ENCODE measurements at regions not wholly inside any gene's neighbourhood (a gene's known extent, or its start where the extent isn't known, plus 50 kb on each side); places are given as distances from the start of the nearest gene placed in this dataset.

- intact Hi-C loops (cut with DNase I), result no loop called here
- Histone ChIP-seq H3K27ac (no peak overlapping the region), H3K36me3 (no peaks in the 10 kb centered on the region), H3K4me3 (no peak overlapping the region), H3K4me1 (no peaks in the 10 kb centered on the region), H3K9me3 (no peaks in the 10 kb centered on the region), H3K27me3 (ENCODE audit: low read depth) (no peaks in the 10 kb centered on the region)
- ATAC-seq (no peak), DNase-seq (no peak)
- TF ChIP-seq CTCF (IDR thresholded peaks at IDR 0.05), result no peak
Measured at GRCh38 chr1:31497601-31498000, 78.7 kb upstream of the TINAGL1 start.

GRCh38 chr1:31498376-31499040, 77.8 kb upstream of the TINAGL1 start:
- Histone ChIP-seq H3K27ac (no peak overlapping the region), H3K9me3 (no peaks in the 10 kb centered on the region), H3K4me1 (no peaks in the 10 kb centered on the region), H3K27me3 (ENCODE audit: low read depth) (peaks cover 8% of the 10 kb centered on the region), H3K4me3 (no peak overlapping the region), H3K36me3 (no peaks in the 10 kb centered on the region)
- intact Hi-C loops (cut with DNase I), result no loop called here
- DNase-seq, result no peak
- ATAC-seq, result no peak
- no peak for TF ChIP-seq CTCF (IDR thresholded peaks at IDR 0.05)

- no peak for TF ChIP-seq CTCF (IDR thresholded peaks at IDR 0.05)
- no peaks in the 10 kb centered on the region for H3K9me3 ChIP-seq
- ATAC-seq (no peak), DNase-seq (no peak)
- H3K36me3 ChIP-seq, result no peaks in the 10 kb centered on the region
- H3K4me3 ChIP-seq, result no peak overlapping the region
- intact Hi-C loops (cut with DNase I), result no loop called here
- no peak overlapping the region for H3K27ac ChIP-seq
- H3K27me3 ChIP-seq (ENCODE audit: low read depth), result peaks cover 16% of the 10 kb centered on the region
- no peaks in the 10 kb centered on the region for H3K4me1 ChIP-seq
Measured at GRCh38 chr1:31501505-31501904, 74.8 kb upstream of the TINAGL1 start.

GRCh38 chr1:31502253-31502652, 74.1 kb upstream of the TINAGL1 start:
- H3K27me3 ChIP-seq (ENCODE audit: low read depth), result peaks cover 16% of the 10 kb centered on the region
- no peak overlapping the region for H3K4me3 ChIP-seq
- no peak overlapping the region for H3K27ac ChIP-seq
- TF ChIP-seq CTCF (IDR thresholded peaks at IDR 0.05), result no peak
- no peaks in the 10 kb centered on the region for H3K36me3 ChIP-seq
- no peaks in the 10 kb centered on the region for H3K4me1 ChIP-seq
- intact Hi-C loops (cut with DNase I), result no loop called here
- no peaks in the 10 kb centered on the region for H3K9me3 ChIP-seq
- no peak for ATAC-seq
- no peak for DNase-seq

- DNase-seq (no peak), ATAC-seq (no peak)
- Histone ChIP-seq H3K4me3 (no peak overlapping the region), H3K27me3 (ENCODE audit: low read depth) (peaks cover 16% of the 10 kb centered on the region), H3K4me1 (no peaks in the 10 kb centered on the region), H3K36me3 (no peaks in the 10 kb centered on the region), H3K27ac (no peak overlapping the region), H3K9me3 (no peaks in the 10 kb centered on the region)
- intact Hi-C loops (cut with DNase I), result no loop called here
- TF ChIP-seq CTCF (IDR thresholded peaks at IDR 0.05), result no peak
Measured at GRCh38 chr1:31502926-31503511, 73.3 kb upstream of the TINAGL1 start.
